ENCODE measurements at regions not wholly inside any gene's neighbourhood (a gene's known extent, or its start where the extent isn't known, plus 50 kb on each side); places are given as distances from the start of the nearest gene placed in this dataset.

DNA sequence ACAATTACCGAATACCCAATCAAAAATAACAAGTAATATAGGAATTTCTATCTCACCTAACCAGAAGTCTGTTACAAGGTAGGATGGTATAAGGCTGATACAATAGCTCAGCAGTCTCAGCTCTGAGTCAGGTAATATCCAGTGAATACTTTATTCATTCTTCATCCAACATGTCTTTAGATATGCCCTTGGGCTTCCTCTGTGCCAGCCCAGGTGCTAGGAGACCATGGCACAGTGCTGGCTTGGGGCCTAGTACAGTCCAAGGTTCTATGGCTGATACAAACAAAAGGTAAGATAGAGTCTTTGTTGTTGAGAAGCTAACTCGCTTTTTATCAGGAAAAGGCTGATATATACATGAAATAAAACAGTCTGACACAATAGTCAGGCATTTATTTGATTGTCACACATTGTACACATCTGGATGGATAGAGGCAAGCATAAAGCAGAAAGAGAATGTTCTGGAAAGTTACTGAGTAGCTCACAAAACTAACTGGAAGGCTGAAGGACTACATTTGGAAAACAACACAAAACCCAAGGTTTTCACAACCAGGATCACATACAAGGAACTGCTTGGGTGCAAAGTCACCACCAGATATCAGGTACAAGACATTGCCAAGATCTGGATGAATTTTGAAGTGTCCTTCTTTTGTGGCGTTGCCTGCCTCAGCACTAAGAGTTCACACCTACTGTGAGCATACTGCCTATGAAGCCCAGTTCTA is 110.4 kb upstream of the SCAF8 start:
- FAIRE-seq (no peak), DNase-seq (ENCODE audit: low read depth, low spot score) (no peak)
- CTCF ChIA-PET: interaction anchor here (1.2 kb wide), 2 partner anchors 10 to 122 kb away, joined by 3 read pairs; no protein-coding TSS in a partner anchor
- Histone ChIP-seq H3K9ac (replicated peaks; ENCODE audit: extremely low read depth, insufficient read depth, low read length) (no peak overlapping the region), H3K4me3 (replicated peaks in 1 of 3; ENCODE audit: insufficient read depth in 1 of 3, low read depth in 1 of 3, low read length in 3 of 3) (no peak overlapping the region), H3K27ac (ENCODE audit: insufficient read depth, low read depth, low read length) (no peak overlapping the region), H3K79me2 (ENCODE audit: control insufficient read depth, insufficient read depth, low read length) (no peaks in the 10 kb centered on the region), H3K36me3 (ENCODE audit: control insufficient read depth in 2 of 2, extremely low read depth in 1 of 2, insufficient read depth in 2 of 2, low read length in 2 of 2) (no peaks in the 10 kb centered on the region), H3K4me1 (ENCODE audit: control insufficient read depth, extremely low read depth, insufficient read depth, low read length) (no peaks in the 10 kb centered on the region), H2AFZ (ENCODE audit: low read depth, low read length) (no peak overlapping the region), H3K9me1 (replicated peaks; ENCODE audit: control insufficient read depth, extremely low read depth, insufficient read depth, low read length) (no peaks in the 10 kb centered on the region), H4K20me1 (replicated peaks; ENCODE audit: control insufficient read depth, extremely low read depth, insufficient read depth, low read length) (no peaks in the 10 kb centered on the region), H3K4me2 (ENCODE audit: insufficient read depth, low read length) (no peak overlapping the region), H3K9me3 (replicated peaks; ENCODE audit: control insufficient read depth, insufficient read depth, low read length) (no peaks in the 10 kb centered on the region), H3K27me3 (ENCODE audit: control insufficient read depth in 2 of 2, insufficient read depth in 2 of 2, low read length in 2 of 2) (no peaks in the 10 kb centered on the region)
- TF ChIP-seq POLR2AphosphoS5 (IDR thresholded peaks at IDR 0.05; ENCODE audit: insufficient read depth, low read depth, low read length) (no peak), MYC (IDR thresholded peaks at IDR 0.05; ENCODE audit: low read depth, low read length) (no peak), POLR2A (IDR thresholded peaks at IDR 0.05; ENCODE audit: low read depth, low read length) (no peak), JUN (IDR thresholded peaks at IDR 0.05; ENCODE audit: borderline replicate concordance, insufficient read depth, insufficient read length, low read depth) (no peak)
- POLR2A ChIA-PET: no interaction called here
- BruUV-seq (replicated peaks): no TSS peak
- intact Hi-C loops (cut with micrococcal nuclease): no loop called here
- dilution Hi-C loops (cut with MboI; ENCODE audit: extremely low pct_ligation_motif_present, low sequenced_read_pairs): no loop called here

GRCh38 chr6:154623391-154623790 is 109.8 kb upstream of the SCAF8 start:
- Histone ChIP-seq H3K9me1 (replicated peaks; ENCODE audit: control insufficient read depth, extremely low read depth, insufficient read depth, low read length) (no peaks in the 10 kb centered on the region), H3K9me3 (replicated peaks; ENCODE audit: control insufficient read depth, insufficient read depth, low read length) (no peaks in the 10 kb centered on the region), H2AFZ (ENCODE audit: low read depth, low read length) (no peak overlapping the region), H3K4me3 (replicated peaks in 1 of 3; ENCODE audit: insufficient read depth in 1 of 3, low read depth in 1 of 3, low read length in 3 of 3) (no peak overlapping the region), H3K4me1 (ENCODE audit: control insufficient read depth, extremely low read depth, insufficient read depth, low read length) (no peaks in the 10 kb centered on the region), H3K27me3 (ENCODE audit: control insufficient read depth in 2 of 2, insufficient read depth in 2 of 2, low read length in 2 of 2) (no peaks in the 10 kb centered on the region), H3K79me2 (ENCODE audit: control insufficient read depth, insufficient read depth, low read length) (no peaks in the 10 kb centered on the region), H3K4me2 (ENCODE audit: insufficient read depth, low read length) (no peak overlapping the region), H3K9ac (replicated peaks; ENCODE audit: extremely low read depth, insufficient read depth, low read length) (no peak overlapping the region), H3K36me3 (ENCODE audit: control insufficient read depth in 2 of 2, extremely low read depth in 1 of 2, insufficient read depth in 2 of 2, low read length in 2 of 2) (no peaks in the 10 kb centered on the region), H3K27ac (ENCODE audit: insufficient read depth, low read depth, low read length) (no peak overlapping the region), H4K20me1 (replicated peaks; ENCODE audit: control insufficient read depth, extremely low read depth, insufficient read depth, low read length) (no peaks in the 10 kb centered on the region)
- BruUV-seq (replicated peaks): no TSS peak
- intact Hi-C loops (cut with micrococcal nuclease): no loop called here
- ChIA-PET CTCF (interaction anchor here (0.7 to 1.2 kb wide), 3 partner anchors 71 to 440 kb away, joined by 3 read pairs; no protein-coding TSS in a partner anchor), POLR2A (no interaction called here)
- FAIRE-seq: no peak
- dilution Hi-C loops (cut with MboI; ENCODE audit: extremely low pct_ligation_motif_present, low sequenced_read_pairs): no loop called here
- no peak for DNase-seq (ENCODE audit: low read depth, low spot score)
- TF ChIP-seq POLR2AphosphoS5 (IDR thresholded peaks at IDR 0.05; ENCODE audit: insufficient read depth, low read depth, low read length) (no peak), FOS (IDR thresholded peaks at IDR 0.05; ENCODE audit: borderline replicate concordance, insufficient read depth, low read length) (no peak), EZH2 (IDR thresholded peaks at IDR 0.05; ENCODE audit: borderline replicate concordance, low read depth, low read length, severe bottlenecking) (no peak), MYC (IDR thresholded peaks at IDR 0.05; ENCODE audit: low read depth, low read length) (no peak), JUN (IDR thresholded peaks at IDR 0.05; ENCODE audit: borderline replicate concordance, insufficient read depth, insufficient read length, low read depth) (no peak), POLR2A (IDR thresholded peaks at IDR 0.05; ENCODE audit: low read depth, low read length) (no peak), GATA2 (IDR thresholded peaks at IDR 0.05; ENCODE audit: insufficient read depth, insufficient read length, low read depth, low read length) (no peak)
- TF ChIP-seq, protein P1, sequence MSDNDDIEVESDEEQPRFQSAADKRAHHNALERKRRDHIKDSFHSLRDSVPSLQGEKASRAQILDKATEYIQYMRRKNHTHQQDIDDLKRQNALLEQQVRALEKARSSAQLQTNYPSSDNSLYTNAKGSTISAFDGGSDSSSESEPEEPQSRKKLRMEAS (IDR thresholded peaks at IDR 0.05; ENCODE audit: insufficient read depth, insufficient read length): no peak
- TF ChIP-seq, protein P2, sequence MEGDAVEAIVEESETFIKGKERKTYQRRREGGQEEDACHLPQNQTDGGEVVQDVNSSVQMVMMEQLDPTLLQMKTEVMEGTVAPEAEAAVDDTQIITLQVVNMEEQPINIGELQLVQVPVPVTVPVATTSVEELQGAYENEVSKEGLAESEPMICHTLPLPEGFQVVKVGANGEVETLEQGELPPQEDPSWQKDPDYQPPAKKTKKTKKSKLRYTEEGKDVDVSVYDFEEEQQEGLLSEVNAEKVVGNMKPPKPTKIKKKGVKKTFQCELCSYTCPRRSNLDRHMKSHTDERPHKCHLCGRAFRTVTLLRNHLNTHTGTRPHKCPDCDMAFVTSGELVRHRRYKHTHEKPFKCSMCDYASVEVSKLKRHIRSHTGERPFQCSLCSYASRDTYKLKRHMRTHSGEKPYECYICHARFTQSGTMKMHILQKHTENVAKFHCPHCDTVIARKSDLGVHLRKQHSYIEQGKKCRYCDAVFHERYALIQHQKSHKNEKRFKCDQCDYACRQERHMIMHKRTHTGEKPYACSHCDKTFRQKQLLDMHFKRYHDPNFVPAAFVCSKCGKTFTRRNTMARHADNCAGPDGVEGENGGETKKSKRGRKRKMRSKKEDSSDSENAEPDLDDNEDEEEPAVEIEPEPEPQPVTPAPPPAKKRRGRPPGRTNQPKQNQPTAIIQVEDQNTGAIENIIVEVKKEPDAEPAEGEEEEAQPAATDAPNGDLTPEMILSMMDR (IDR thresholded peaks at IDR 0.05; ENCODE audit: extremely low read depth in 1 of 2, insufficient read depth in 1 of 2, low read depth in 1 of 2, low read length in 2 of 2): no peak

All from endothelial cell of umbilical vein (primary cell).